ENCODE measurements at regions not wholly inside any gene's neighbourhood (a gene's known extent, or its start where the extent isn't known, plus 50 kb on each side); places are given as distances from the start of the nearest gene placed in this dataset.
"Not testable (repeated sequence)": the region's sequence is repeated elsewhere in the genome, so short reads cannot be mapped to it uniquely, and the experiment has no call there.

- not testable (repeated sequence) for H3K27me3 ChIP-seq (replicated peaks; ENCODE audit: control insufficient read depth, insufficient read depth, low read length); H3K9ac ChIP-seq (ENCODE audit: low read length); H3K4me1 ChIP-seq (ENCODE audit: control insufficient read depth, insufficient read depth, low read length); DNase-seq (ENCODE audit: low read depth); H3K4me3 ChIP-seq (ENCODE audit: low read length); H3K36me3 ChIP-seq (ENCODE audit: control insufficient read depth, insufficient read depth, low read length, severe bottlenecking); H3K9me3 ChIP-seq (ENCODE audit: control insufficient read depth, low read length)
These were observed 382.2 kb downstream of the DMAC1 start for GRCh38 chr9:7417397-7417796.

- DNase-seq (ENCODE audit: low read depth): no peak
- no peak overlapping the region for H3K4me3 ChIP-seq (ENCODE audit: low read length)
- H3K4me1 ChIP-seq (ENCODE audit: control insufficient read depth, insufficient read depth, low read length): no peaks in the 10 kb centered on the region
- no peak overlapping the region for H3K9ac ChIP-seq (ENCODE audit: low read length)
- H3K9me3 ChIP-seq (ENCODE audit: control insufficient read depth, low read length): peaks cover 9% of the 10 kb centered on the region
- no peaks in the 10 kb centered on the region for H3K27me3 ChIP-seq (replicated peaks; ENCODE audit: control insufficient read depth, insufficient read depth, low read length)
- no peaks in the 10 kb centered on the region for H3K36me3 ChIP-seq (ENCODE audit: control insufficient read depth, insufficient read depth, low read length, severe bottlenecking)
These were observed 383.7 kb downstream of the DMAC1 start for GRCh38 chr9:7415836-7416235.

GRCh38 chr9:7408845-7409244 is 390.7 kb downstream of the DMAC1 start:
- peaks cover 8% of the 10 kb centered on the region for H3K27me3 ChIP-seq (replicated peaks; ENCODE audit: control insufficient read depth, insufficient read depth, low read length)
- no peak overlapping the region for H3K4me3 ChIP-seq (ENCODE audit: low read length)
- no peaks in the 10 kb centered on the region for H3K4me1 ChIP-seq (ENCODE audit: control insufficient read depth, insufficient read depth, low read length)
- H3K36me3 ChIP-seq (ENCODE audit: control insufficient read depth, insufficient read depth, low read length, severe bottlenecking): no peaks in the 10 kb centered on the region
- no peak for DNase-seq (ENCODE audit: low read depth)
- H3K9ac ChIP-seq (ENCODE audit: low read length): no peak overlapping the region
- peaks cover 5% of the 10 kb centered on the region for H3K9me3 ChIP-seq (ENCODE audit: control insufficient read depth, low read length)

GRCh38 chr9:7407246-7407645 is 392.3 kb downstream of the DMAC1 start:
- Histone ChIP-seq H3K9ac (ENCODE audit: low read length) (no peak overlapping the region), H3K9me3 (ENCODE audit: control insufficient read depth, low read length) (peaks cover 5% of the 10 kb centered on the region), H3K36me3 (ENCODE audit: control insufficient read depth, insufficient read depth, low read length, severe bottlenecking) (no peaks in the 10 kb centered on the region), H3K4me3 (ENCODE audit: low read length) (no peak overlapping the region), H3K27me3 (replicated peaks; ENCODE audit: control insufficient read depth, insufficient read depth, low read length) (peaks cover 8% of the 10 kb centered on the region), H3K4me1 (ENCODE audit: control insufficient read depth, insufficient read depth, low read length) (no peaks in the 10 kb centered on the region)
- DNase-seq (ENCODE audit: low read depth): no peak

GRCh38 chr9:7405924-7406604 is 393.5 kb downstream of the DMAC1 start:
- no peaks in the 10 kb centered on the region for H3K9me3 ChIP-seq (ENCODE audit: control insufficient read depth, low read length)
- H3K27me3 ChIP-seq (replicated peaks; ENCODE audit: control insufficient read depth, insufficient read depth, low read length): peaks cover 8% of the 10 kb centered on the region
- H3K36me3 ChIP-seq (ENCODE audit: control insufficient read depth, insufficient read depth, low read length, severe bottlenecking): no peaks in the 10 kb centered on the region
- H3K4me1 ChIP-seq (ENCODE audit: control insufficient read depth, insufficient read depth, low read length): no peaks in the 10 kb centered on the region
- no peak overlapping the region for H3K4me3 ChIP-seq (ENCODE audit: low read length)
- no peak overlapping the region for H3K9ac ChIP-seq (ENCODE audit: low read length)
- no peak for DNase-seq (ENCODE audit: low read depth)

GRCh38 chr9:7403839-7404487 is 395.6 kb downstream of the DMAC1 start:
- Histone ChIP-seq H3K27me3 (replicated peaks; ENCODE audit: control insufficient read depth, insufficient read depth, low read length) (peaks cover 8% of the 10 kb centered on the region), H3K9me3 (ENCODE audit: control insufficient read depth, low read length) (no peaks in the 10 kb centered on the region), H3K9ac (ENCODE audit: low read length) (no peak overlapping the region), H3K4me3 (ENCODE audit: low read length) (no peak overlapping the region), H3K4me1 (ENCODE audit: control insufficient read depth, insufficient read depth, low read length) (no peaks in the 10 kb centered on the region), H3K36me3 (ENCODE audit: control insufficient read depth, insufficient read depth, low read length, severe bottlenecking) (no peaks in the 10 kb centered on the region)
- DNase-seq (ENCODE audit: low read depth): no peak

- Histone ChIP-seq H3K36me3 (ENCODE audit: control insufficient read depth, insufficient read depth, low read length, severe bottlenecking) (no peaks in the 10 kb centered on the region), H3K4me1 (ENCODE audit: control insufficient read depth, insufficient read depth, low read length) (no peaks in the 10 kb centered on the region), H3K9ac (ENCODE audit: low read length) (no peak overlapping the region), H3K9me3 (ENCODE audit: control insufficient read depth, low read length) (no peaks in the 10 kb centered on the region), H3K4me3 (ENCODE audit: low read length) (no peak overlapping the region), H3K27me3 (replicated peaks; ENCODE audit: control insufficient read depth, insufficient read depth, low read length) (peaks cover 8% of the 10 kb centered on the region)
- DNase-seq (ENCODE audit: low read depth): no peak
These were observed 396.6 kb downstream of the DMAC1 start for GRCh38 chr9:7403028-7403389.

- DNase-seq (ENCODE audit: low read depth): no peak
- Histone ChIP-seq H3K9me3 (ENCODE audit: control insufficient read depth, low read length) (no peaks in the 10 kb centered on the region), H3K4me3 (ENCODE audit: low read length) (no peak overlapping the region), H3K9ac (ENCODE audit: low read length) (no peak overlapping the region), H3K36me3 (ENCODE audit: control insufficient read depth, insufficient read depth, low read length, severe bottlenecking) (no peaks in the 10 kb centered on the region), H3K27me3 (replicated peaks; ENCODE audit: control insufficient read depth, insufficient read depth, low read length) (peaks cover 8% of the 10 kb centered on the region), H3K4me1 (ENCODE audit: control insufficient read depth, insufficient read depth, low read length) (no peaks in the 10 kb centered on the region)
These were observed 397.1 kb downstream of the DMAC1 start for GRCh38 chr9:7402334-7403027.

- Histone ChIP-seq H3K27me3 (replicated peaks; ENCODE audit: control insufficient read depth, insufficient read depth, low read length) (peaks cover 3% of the 10 kb centered on the region), H3K36me3 (ENCODE audit: control insufficient read depth, insufficient read depth, low read length, severe bottlenecking) (no peaks in the 10 kb centered on the region), H3K9ac (ENCODE audit: low read length) (no peak overlapping the region), H3K4me3 (ENCODE audit: low read length) (no peak overlapping the region), H3K9me3 (ENCODE audit: control insufficient read depth, low read length) (no peaks in the 10 kb centered on the region), H3K4me1 (ENCODE audit: control insufficient read depth, insufficient read depth, low read length) (no peaks in the 10 kb centered on the region)
- DNase-seq (ENCODE audit: low read depth): no peak
These were observed 398.5 kb downstream of the DMAC1 start for GRCh38 chr9:7401116-7401515.

- Histone ChIP-seq H3K9me3 (ENCODE audit: control insufficient read depth, low read length) (no peaks in the 10 kb centered on the region), H3K4me3 (ENCODE audit: low read length) (no peak overlapping the region), H3K4me1 (ENCODE audit: control insufficient read depth, insufficient read depth, low read length) (no peaks in the 10 kb centered on the region), H3K9ac (ENCODE audit: low read length) (no peak overlapping the region), H3K27me3 (replicated peaks; ENCODE audit: control insufficient read depth, insufficient read depth, low read length) (peaks cover 15% of the 10 kb centered on the region), H3K36me3 (ENCODE audit: control insufficient read depth, insufficient read depth, low read length, severe bottlenecking) (no peaks in the 10 kb centered on the region)
- DNase-seq (ENCODE audit: low read depth): no peak
These were observed 405.4 kb downstream of the DMAC1 start for GRCh38 chr9:7394002-7394774.

- H3K9ac ChIP-seq (ENCODE audit: low read length): no peak overlapping the region
- no peak for DNase-seq (ENCODE audit: low read depth)
- peaks cover 15% of the 10 kb centered on the region for H3K27me3 ChIP-seq (replicated peaks; ENCODE audit: control insufficient read depth, insufficient read depth, low read length)
- no peak overlapping the region for H3K4me3 ChIP-seq (ENCODE audit: low read length)
- no peaks in the 10 kb centered on the region for H3K9me3 ChIP-seq (ENCODE audit: control insufficient read depth, low read length)
- no peaks in the 10 kb centered on the region for H3K36me3 ChIP-seq (ENCODE audit: control insufficient read depth, insufficient read depth, low read length, severe bottlenecking)
- no peaks in the 10 kb centered on the region for H3K4me1 ChIP-seq (ENCODE audit: control insufficient read depth, insufficient read depth, low read length)
These were observed 407.4 kb downstream of the DMAC1 start for GRCh38 chr9:7392148-7392547.

Data from adipocyte (in vitro differentiated cells).